Retina (tissue), 1 donor: ENCODE measurements at regions not wholly inside any gene's neighbourhood (a gene's known extent, or its start where the extent isn't known, plus 50 kb on each side); places are given as distances from the start of the nearest gene placed in this dataset.
"Not testable (repeated sequence)": the region's sequence is repeated elsewhere in the genome, so short reads cannot be mapped to it uniquely, and the experiment has no call there.

Source experiments
- DNase-seq: peaks from one replicate; pipeline ENCODE4 v3.0.0-alpha.2; 2016

DNA sequence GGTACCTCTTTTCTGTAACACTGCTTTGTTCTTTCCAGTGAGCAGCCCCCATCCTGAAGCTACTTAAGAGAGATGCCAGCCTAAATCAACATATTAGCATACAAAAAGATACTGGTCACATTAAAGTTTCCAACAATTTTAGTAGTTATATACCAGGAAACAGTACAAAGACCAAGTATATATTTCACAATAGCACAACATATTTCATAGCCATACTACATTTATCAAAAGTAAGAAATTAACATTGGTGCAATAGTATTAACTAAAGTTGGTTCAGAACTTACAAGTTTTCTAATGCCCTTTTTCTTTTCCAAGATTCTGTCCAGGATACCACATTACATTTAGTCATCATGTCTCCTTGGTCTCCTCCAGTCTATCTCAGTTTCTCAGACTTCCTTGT is 641.0 kb upstream of the GJE1 start:
- DNase-seq = no peak

DNA sequence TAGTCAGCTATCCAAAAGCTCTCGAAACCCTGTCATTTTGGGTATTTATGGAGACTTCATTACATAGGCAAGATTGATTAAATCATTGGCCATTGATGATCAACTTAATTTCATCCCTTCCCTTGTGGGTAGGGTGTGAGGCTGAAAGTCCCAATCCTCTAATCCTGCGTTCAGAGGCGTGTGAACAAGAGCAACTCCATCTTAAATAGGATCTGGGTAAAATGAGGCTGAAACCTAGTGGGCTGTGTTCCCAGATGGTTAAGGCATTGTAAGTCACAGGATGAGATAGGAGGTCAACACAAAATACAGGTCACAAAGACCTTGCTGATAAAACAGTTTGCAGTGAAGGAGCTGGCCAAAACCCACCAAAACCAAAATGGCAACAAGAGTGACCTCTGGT is 641.7 kb upstream of the GJE1 start:
- DNase-seq = no peak

DNA sequence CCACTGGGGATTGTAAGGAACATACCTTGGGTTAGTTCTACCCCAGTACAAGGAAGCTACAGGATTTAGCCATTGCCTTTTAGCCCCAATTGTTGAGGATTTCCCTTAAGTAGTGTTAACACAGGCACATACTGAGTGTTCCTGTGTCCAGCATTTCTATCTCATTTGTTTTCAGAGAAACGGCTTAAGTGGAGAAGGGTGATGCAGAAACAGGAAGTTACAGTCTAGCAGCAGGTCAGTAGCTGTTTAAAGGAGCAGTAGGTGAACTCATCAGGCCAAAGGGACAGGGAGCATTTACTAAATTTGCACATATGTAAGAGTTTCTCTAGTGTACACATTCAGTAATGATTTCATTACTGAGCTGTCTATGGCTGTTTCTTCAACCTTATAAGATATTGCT is 644.2 kb upstream of the GJE1 start:
- no peak for DNase-seq

DNA sequence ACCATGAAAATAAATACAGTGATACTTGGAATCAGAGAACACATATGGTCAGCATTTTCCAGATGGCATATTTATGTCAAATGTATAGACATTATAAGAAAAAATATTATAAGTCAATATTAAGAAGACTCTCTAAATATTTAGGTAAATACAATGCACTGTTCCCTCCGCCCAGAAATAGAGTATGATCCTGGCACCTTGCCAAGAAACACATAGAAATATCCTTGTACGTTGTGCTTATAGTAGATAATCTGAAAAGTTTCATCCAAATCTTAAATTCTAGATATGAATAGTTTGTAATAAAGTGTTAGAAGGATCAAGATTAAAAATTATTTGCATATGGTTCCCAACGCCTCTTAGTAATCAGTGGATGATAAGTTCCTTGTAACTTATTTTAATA is 645.8 kb upstream of the GJE1 start:
- no peak for DNase-seq

DNA sequence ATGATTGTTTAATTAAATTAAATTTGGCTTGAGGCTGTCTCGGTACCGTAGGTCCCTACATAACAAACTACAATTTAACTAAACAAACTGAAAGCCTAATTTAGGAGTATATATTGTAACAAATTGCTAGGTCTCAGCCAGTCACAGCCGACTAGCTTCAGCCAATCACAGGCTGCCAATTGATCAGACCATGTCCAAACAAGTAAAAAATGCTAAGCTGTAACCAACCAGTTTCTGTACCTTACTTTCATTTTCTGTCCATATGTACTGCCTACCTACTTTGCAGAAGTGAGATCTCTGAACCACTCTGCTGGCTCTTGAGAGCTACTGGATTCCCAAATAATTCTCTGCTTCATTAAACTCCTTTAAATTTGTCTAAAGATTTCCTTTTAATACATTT is 648.0 kb upstream of the GJE1 start:
- no peak for DNase-seq

DNA sequence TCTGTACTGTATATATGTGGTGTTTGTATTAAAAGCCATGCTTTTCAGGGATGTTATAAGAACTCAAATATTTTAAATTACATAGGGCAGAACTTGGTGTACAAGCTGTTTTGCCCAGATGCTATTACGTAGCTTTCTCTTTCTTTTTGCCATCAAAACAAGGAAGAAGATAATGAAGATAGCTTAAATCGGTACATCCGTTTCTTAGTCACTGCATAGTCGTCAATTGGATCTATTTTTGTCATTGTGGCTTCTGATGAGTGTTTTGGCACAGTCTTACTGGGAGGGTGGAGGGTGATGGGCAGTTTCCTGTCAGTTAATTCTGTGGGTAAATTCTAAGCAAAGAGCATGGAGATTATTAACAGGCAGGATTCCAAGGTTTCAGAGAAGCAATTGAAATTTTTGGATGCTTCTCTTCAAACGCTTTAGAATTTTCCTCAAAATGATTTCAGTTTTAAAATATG is 649.1 kb upstream of the GJE1 start:
- peak; percentile 28 for DNase-seq

DNA sequence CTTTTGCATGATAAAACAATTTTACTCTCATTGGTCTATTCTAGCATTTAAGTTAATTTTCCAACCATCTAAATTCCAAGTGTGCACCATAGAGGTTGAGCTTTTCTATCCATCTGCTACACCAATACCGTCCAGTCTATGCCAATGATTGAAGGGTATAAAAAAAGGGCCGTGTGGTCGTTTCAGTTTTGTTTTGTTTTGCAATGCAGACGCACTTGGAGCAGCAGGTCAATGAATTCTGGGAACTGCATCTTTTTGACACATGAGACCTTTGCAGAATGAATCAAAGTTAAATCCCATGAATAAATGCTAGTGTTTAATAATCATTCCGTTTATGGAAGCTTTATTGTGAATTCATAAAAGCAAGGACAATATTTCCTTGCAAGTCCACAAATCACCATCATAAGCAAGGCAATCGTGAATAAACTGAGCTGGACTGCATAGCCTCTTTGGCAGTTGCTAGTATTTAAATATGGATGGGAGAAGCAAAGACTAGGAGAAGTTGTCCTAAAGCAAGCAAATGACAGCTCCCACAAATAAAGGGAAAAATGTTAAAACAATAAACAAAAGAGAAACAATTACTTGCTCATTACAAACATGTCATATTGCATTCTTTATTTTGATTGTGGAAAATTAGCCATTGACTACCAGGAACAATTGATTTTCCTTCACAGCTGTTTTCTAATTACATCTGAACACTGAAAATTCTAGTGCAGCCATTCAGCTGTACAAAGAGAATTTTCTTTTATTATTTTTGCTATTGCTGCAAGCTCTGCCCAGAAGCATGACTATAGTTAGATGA is 649.7 kb upstream of the GJE1 start:
- DNase-seq = peak; percentile 30

DNA sequence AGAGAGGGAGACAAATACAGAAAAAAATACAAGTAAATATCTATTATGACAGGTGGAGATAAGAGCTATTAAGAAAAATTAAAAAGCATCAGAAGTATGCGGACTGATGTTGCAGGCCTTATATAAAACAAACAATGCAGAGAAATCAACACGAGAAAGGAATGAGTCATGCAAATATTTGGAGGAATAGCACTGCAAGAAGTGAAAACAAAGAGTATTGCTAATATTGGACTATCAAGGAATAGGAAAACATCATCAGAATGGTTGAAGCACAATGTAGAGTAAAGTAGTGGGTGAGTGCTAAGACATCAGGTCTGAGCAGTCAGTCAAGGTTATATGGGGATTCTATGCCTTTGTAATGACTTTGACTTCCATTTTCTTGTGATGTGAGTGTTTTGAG is 657.5 kb upstream of the GJE1 start:
- no peak for DNase-seq

DNA sequence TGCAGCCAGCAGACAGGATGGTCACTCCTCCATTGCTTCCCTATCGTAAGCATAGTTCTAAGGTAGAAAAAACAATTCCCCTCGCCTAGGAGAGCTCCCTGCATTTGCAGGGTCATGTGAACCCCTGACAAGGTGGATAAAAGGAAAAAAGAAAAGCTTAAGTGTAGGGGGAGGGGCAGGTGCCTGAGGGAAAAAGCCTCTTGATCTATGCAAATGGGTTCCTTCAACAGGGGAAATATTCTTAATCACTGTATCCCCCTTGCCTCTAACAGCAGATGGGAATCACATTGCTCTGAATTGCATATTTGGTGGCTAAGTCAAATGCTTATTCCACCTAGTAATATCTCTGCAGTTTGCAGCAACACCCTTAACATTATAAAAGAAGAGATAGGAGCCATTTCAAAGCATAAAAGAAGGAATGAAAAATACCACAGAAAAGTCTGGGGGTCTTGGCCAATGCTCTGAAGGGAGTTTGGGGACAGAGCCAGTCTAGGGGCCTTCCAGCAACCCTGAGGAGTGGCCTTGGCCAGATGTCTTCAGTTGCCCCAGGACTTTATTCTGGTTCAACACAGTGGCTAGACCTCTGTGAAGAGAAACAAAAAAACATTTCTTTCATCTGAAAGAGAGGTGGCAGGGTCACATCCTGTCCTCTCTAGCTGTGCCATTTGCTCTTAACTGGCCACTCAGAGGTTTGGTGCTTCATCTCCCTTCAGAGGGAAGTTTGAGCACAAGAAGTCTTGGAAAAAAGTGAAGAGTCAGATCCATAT is 660.4 kb upstream of the GJE1 start:
- no peak for DNase-seq

DNA sequence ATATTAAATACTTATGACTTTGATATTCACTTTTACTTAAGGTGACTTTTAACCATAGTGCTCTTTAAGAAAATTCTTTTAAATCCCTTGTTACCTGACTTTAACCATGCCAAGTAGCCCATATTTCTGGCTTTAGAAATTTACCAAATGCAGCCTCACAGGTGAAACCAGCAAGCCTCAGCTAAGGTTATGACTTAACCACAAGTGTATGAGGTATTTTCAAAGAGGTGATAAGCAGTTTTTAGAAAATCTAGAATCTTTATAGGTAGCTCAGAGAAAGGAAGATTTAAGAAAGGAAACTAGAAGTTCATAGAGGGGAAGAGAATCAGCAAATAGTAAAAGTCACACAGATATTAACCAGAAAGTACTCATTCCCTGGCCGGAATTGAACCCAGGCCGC is 661.9 kb upstream of the GJE1 start:
- DNase-seq = no peak

DNA sequence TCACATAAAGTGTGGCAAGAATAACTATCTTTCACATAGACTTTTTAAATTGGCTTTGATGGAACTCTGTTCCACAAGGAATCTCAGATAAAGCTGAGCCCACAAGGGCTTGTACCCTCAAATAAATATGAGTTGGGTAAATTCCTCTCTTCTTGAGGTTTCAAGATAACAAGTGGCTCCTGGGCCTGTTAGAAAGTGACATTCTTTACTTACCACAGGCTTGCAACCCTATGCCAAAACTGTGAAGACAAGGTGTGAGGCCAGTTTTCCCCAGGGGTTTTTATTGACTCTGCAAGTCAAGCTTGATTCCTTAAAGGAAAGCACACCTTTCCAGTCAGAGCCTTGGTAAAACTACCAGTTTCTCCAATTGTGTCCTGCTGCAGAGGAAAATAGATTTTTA is 664.8 kb upstream of the GJE1 start:
- no peak for DNase-seq

DNA sequence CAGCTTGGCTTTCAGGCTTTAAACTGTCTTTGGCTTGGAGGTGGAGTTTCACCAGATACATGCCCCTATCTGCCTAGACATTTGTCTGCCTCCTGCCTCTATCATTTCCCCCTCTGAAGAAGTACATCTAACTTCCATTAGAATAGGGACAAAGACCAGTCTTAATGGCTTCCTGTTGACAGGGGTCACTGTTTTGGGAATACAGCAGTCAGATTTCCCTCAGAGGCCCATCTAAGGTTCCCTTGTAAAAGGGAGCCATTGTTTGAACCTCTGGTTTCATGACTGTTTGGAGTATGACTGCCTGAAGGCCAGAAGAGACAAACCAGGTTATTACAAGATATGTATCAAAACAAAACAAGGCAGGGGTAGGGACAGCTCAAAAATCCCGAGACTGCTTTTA is 665.7 kb upstream of the GJE1 start:
- DNase-seq = no peak

DNA sequence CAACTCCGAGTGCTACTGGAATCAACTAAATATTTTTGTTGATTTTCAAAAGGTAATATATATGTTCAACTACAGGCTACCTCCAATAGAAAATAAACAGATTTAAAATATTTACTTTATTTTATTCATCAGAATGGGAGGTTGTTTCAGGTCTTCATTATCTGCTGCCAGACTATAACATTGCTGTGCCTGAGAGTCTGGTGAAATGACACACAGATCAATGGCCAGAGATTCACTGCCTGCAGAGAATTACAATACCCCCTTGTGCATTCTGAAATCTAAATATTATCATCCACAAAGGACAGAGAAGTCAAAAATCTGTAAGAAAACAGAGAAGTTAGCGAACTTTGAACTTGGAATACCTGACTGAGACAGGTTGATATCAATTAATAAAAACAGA is 667.8 kb upstream of the GJE1 start:
- peak; percentile 4 for DNase-seq

DNA sequence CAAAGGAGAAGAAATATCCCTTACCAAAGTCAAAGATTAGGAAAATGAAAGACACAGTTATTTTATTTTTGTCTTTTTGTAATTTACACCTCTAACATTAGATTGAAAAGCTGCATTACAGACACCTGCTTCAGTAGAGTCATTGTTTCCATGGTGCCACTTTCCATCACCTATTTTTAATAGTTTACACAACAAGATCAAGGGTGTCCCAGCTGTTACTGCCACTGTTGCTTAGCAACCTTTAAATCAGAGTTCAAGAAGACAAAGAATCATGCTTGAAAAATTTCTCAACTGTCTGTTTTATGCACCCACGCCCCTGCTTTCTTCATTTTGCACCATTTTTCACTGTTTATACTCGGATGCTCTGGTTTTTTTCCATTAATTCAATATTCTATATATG is 668.2 kb upstream of the GJE1 start:
- peak; percentile 19 for DNase-seq

DNA sequence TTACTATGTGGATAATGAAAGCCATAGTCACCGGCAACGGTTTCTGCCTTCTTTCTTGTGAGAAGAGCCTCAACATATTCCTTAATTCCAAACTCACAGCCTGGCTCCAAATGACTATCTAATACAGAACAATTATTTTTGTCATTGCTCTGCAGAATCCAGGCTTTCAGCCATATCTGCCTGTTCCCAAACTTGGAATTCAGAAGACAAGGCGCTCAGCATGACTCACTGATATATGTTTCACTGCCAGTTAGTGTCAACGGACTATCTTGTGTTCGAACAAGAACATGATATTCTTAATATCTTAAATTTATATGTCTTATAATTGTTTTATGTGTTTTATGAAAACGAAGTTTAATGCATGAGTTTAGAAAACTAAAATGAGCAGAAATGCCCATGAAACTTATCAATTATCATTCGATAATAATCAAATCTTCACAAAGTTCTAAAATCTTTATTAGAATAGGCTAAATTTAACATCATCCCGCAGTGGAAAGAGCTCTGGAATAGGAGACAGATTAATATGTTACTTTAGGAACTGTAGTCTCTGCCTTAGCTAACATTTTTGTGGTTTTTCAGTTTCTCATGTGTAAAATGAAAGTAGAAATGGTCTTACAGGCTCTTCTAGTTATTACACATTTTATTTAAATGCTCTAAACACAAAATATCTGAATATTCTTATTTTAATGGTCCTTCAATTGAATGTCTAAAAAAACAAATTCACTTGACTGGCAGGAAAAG is 669.3 kb upstream of the GJE1 start:
- DNase-seq = no peak

DNA sequence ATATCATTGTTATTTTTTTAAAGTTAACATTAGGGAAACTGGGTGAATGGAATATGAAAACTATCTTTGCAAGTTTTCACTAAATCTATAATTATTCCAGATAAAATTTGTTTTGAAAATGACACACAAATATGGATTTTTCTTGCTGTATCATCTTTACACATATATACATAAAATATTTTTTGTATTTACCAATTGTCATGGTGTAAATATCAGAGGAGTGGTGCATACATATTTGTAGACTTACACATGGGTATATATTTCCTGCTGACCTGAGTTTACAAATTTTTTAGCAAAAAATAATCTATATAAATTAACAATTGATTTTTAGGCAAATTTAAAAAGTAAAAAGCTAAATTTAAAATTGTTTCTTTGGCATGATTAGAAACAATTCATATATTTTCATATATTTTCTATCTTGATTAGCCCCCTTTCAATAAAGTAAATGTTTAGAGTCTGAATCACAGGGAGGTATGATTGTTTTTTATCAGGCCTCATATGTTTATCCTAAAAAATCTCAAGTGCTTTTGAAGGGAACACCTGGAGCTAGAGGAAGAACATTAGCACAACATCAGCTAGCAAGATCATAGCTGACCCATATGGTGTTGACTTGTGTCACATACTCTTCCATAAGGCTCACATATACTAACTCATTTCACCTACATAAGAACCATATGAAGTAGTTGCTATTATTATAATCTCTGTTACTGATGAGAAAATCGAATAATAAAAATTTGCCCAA is 671.8 kb upstream of the GJE1 start:
- DNase-seq = no peak

DNA sequence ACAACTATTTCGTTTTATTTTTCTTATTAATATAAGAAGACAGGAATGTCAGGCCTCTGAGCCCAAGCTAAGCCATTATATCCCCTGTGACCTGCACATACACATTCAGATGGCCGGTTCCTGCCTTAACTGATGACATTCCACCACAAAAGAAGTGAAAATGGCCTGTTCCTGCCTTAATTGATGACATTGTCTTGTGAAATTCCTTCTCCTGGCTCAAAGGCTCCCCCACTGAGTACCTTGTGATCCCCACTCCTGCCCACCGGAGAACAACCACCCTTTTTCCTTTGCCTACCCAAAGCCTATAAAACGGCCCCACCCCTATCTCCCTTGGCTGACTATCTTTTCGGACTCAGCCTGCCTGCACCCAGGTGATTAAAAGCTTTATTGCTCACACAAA is 672.5 kb upstream of the GJE1 start:
- not testable (repeated sequence) for DNase-seq

DNA sequence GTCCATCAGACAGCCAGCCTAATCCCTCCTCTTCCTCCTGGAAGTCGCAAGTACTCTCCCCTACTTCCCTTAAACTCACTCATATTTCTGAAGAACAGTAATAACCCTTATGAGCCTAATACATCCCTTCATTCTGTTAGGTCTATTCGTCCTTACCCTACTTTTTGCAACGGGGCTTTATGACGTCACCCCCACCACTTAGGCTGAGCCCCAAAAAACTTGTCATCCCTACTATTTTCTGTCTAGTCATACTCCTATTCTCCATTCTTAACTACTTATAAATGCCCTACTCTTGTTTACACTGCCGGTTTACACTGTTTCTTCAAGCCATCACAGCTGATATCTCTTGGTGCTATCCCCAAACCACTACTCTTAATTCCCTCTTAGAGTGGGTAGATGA is 674.7 kb upstream of the GJE1 start:
- not testable (repeated sequence) for DNase-seq

DNA sequence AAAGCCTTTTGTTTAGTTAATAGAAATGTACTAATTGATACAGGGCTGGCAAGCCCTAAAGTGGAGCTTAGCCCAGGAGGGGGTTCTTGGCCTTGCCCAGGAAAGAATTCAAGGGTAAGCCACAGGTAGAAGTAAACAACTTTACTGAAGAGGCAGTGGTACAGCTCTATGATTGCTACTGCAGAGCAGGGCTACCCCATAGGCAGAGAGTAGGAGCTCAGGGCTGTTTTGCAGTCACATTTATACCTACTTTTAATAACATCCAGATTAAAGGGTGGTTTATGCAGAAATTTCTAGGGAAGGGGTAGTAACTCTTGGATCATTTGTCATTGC is 680.4 kb upstream of the GJE1 start:
- no peak for DNase-seq

DNA sequence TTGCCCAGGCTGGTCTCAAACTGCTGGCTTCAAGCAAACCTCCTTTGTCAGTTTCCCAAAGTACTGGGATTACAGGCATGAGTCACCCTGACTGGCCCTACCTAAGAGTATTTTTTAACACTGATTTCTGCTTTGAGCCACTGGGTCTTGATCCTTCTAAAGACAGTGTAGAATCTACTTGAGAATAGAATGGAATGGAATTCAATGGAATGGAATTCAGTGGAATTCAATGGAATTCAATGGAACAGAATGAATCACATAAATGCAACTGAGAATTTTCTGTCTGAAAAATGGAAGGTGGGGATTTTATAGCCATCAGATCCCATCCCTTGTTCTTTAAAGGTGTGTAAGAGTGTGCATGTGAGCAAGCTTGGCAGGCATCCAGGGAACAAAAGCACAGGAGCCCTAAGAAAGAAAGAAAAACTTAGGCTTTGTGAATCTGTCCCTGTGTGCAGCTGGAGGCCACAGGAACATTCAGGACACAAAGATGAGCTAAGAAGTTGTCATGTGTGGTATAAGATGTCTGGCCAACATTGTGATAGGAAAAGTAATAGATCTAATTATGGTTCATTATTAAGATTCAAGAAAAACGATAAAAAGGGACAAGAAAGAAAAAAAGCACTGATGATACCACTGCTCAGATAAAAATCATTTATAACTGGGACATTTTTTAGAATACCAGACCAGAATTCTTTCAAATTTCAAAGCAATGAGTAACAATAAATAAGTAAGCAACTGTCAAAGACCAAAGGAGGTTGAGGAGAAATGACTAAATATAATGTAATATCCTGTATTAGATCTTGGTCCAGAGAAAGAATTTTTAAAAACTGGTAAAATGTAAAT is 681.0 kb upstream of the GJE1 start:
- DNase-seq = no peak

DNA sequence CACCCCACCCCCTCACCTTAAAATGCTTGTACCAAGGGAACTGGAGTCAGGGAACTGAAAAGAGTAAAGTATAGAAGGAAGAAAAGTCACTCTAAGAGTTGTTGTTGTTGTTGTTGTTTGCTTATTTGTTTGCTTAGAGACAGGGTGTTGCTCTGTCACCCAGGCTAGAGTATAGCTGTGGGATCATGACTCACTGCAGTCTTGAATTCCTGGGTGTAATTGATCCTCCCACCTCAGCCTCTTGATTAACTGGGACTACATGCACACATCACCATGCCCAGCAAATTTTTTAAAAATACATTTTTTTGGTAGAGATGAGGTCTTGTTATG is 681.6 kb upstream of the GJE1 start:
- no peak for DNase-seq

DNA sequence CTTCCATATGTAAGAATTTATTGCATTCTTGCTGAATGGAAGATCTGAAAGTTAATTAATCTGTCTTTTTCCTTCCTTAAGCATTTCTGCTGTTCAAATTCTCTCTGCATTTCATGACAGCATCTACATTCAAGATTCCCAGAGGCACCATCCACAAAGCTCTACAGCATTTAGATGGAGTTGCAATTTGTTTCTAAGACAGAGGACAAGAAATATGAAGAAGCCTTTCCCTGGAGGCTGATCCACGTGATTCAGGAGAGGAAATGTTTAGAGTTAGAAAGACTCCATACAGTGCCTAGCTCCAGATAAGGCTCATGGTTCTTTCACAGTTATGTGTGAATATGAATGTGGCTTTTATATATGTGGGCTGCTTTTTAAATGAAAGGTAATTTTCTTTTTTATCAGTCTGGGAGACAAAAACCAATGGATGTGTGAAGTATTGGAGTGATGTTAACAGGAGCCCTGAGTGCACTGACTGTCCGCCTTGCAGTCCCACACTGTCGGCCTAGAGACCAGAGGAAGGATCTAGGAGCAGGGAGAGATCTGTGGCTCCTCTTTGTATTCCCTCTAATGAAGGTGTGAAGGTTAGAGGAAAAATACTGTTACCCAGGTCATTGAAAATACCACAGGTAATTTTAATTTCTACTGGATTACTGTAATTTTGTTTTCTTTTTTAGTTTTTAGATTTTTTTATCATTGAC is 686.6 kb upstream of the GJE1 start:
- peak; percentile 16 for DNase-seq
